ENCODE measurements at regions not wholly inside any gene's neighbourhood (a gene's known extent, or its start where the extent isn't known, plus 50 kb on each side); places are given as distances from the start of the nearest gene placed in this dataset.

DNA sequence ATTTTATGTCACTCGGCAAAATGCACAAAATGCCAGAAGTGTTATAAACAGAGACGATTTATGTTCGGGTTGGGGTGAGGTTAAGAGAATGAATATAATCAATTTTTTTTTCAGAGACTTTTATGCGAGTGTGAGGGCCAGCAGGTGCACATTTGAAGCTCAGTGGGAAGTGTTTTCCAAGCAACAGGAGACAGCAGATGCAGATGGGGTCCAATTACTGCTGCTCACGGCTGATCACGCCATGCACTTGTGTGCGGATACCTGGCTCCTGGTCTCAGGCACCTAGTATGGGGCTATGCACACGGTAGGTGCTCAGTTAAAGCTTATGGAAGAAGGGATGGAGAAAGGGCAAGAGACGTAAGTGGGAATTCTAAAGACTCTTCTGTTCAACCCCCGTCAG, 249.1 kb downstream of the MIAT start:
- Histone ChIP-seq H3K9me3 (ENCODE audit: low read length) (no peaks in the 10 kb centered on the region), H3K9ac (ENCODE audit: low read length) (no peak overlapping the region), H3K27ac (ENCODE audit: low read depth, low read length, poor library complexity, severe bottlenecking) (no peak overlapping the region), H3F3A (ENCODE audit: insufficient read depth, low read length) (no peaks in the 10 kb centered on the region), H4K20me1 (ENCODE audit: insufficient read depth, low read length) (no peaks in the 10 kb centered on the region), H3K4me3 (ENCODE audit: low read depth, low read length, poor library complexity, severe bottlenecking) (no peak overlapping the region), H3K36me3 (ENCODE audit: insufficient read depth, low read length) (no peaks in the 10 kb centered on the region), H3K79me2 (ENCODE audit: insufficient read depth, low read length) (no peaks in the 10 kb centered on the region), H3K4me2 (ENCODE audit: low read length) (no peak overlapping the region), H3K27me3 (ENCODE audit: insufficient read depth, low read length) (no peaks in the 10 kb centered on the region; the same call in none of the 2 replicates), H3K4me1 (ENCODE audit: insufficient read depth, low read length, severe bottlenecking) (peaks cover 4% of the 10 kb centered on the region), H2AFZ (ENCODE audit: low read length) (no peak overlapping the region), H3K9me2 (ENCODE audit: low read depth, low read length) (no peaks in the 10 kb centered on the region)
- TF ChIP-seq EZH2 (IDR thresholded peaks at IDR 0.05; ENCODE audit: borderline replicate concordance, low read length), result no peak
- TF ChIP-seq, protein P1, sequence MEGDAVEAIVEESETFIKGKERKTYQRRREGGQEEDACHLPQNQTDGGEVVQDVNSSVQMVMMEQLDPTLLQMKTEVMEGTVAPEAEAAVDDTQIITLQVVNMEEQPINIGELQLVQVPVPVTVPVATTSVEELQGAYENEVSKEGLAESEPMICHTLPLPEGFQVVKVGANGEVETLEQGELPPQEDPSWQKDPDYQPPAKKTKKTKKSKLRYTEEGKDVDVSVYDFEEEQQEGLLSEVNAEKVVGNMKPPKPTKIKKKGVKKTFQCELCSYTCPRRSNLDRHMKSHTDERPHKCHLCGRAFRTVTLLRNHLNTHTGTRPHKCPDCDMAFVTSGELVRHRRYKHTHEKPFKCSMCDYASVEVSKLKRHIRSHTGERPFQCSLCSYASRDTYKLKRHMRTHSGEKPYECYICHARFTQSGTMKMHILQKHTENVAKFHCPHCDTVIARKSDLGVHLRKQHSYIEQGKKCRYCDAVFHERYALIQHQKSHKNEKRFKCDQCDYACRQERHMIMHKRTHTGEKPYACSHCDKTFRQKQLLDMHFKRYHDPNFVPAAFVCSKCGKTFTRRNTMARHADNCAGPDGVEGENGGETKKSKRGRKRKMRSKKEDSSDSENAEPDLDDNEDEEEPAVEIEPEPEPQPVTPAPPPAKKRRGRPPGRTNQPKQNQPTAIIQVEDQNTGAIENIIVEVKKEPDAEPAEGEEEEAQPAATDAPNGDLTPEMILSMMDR (IDR thresholded peaks at IDR 0.05; ENCODE audit: low read length), result no peak

DNA sequence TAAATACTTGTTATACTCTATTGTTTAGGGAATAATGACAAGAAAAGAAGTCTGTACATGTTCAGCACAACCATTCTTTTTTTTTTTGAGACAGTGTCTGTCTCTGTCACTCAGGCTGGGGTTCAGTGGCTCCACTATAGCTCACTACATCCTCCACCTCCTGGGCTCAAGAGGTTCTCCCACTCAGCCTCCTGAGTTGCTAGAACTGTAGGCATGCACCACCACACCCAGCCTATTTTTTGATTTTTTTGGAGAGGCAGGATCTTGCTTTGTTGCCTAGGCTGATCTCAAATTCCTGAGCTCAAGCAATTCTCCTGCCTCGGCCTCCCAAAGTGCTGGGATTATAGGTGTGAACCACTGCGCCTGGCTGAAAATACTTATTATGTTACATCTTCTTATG, 250.0 kb downstream of the MIAT start:
- H3K9ac ChIP-seq (ENCODE audit: low read length), result no peak overlapping the region
- no peak overlapping the region for H2AFZ ChIP-seq (ENCODE audit: low read length)
- H3K4me3 ChIP-seq (ENCODE audit: low read depth, low read length, poor library complexity, severe bottlenecking), result no peak overlapping the region
- H3K79me2 ChIP-seq (ENCODE audit: insufficient read depth, low read length), result no peaks in the 10 kb centered on the region
- H3K9me3 ChIP-seq (ENCODE audit: low read length), result no peaks in the 10 kb centered on the region
- no peaks in the 10 kb centered on the region for H3K9me2 ChIP-seq (ENCODE audit: low read depth, low read length)
- no peaks in the 10 kb centered on the region for H3K36me3 ChIP-seq (ENCODE audit: insufficient read depth, low read length)
- no peak for TF ChIP-seq EZH2 (IDR thresholded peaks at IDR 0.05; ENCODE audit: borderline replicate concordance, low read length)
- TF ChIP-seq, protein P1 (IDR thresholded peaks at IDR 0.05; ENCODE audit: low read length), result no peak
- peaks cover 4% of the 10 kb centered on the region for H3K4me1 ChIP-seq (ENCODE audit: insufficient read depth, low read length, severe bottlenecking)
- no peaks in the 10 kb centered on the region; the same call in none of the 2 replicates for H3K27me3 ChIP-seq (ENCODE audit: insufficient read depth, low read length)
- no peak overlapping the region for H3K27ac ChIP-seq (ENCODE audit: low read depth, low read length, poor library complexity, severe bottlenecking)
- no peak overlapping the region for H3K4me2 ChIP-seq (ENCODE audit: low read length)
- H3F3A ChIP-seq (ENCODE audit: insufficient read depth, low read length), result no peaks in the 10 kb centered on the region
- H4K20me1 ChIP-seq (ENCODE audit: insufficient read depth, low read length), result no peaks in the 10 kb centered on the region

DNA sequence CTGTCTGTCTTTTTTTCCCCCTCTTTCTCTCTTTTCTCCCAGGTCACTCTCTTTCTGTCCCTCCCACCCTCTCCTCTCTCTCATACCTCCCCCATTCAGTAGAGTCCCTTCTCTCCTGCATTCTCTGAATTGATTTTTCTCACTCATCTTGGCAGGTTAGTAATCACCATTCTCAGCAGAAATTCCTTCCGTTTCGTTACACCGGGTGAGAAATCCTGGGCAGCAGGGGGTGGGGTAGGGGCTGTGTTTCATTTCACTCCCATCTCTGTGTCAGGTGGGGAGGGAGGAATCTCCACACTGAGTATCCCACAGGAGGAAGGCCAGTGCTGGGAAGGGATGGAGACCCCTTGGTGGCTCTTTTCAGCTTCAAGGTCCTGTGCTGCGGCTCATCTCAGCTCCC, 253.5 kb downstream of the MIAT start:
- Histone ChIP-seq H3K27ac (ENCODE audit: low read depth, low read length, poor library complexity, severe bottlenecking) (no peak overlapping the region), H3K27me3 (ENCODE audit: insufficient read depth, low read length) (no peaks in the 10 kb centered on the region; the same call in 1 of the 2 replicates)

More for the DNA sequence above, 253.5 kb downstream of the MIAT start:
- H3F3A ChIP-seq (ENCODE audit: insufficient read depth, low read length), result no peaks in the 10 kb centered on the region
- no peak overlapping the region for H2AFZ ChIP-seq (ENCODE audit: low read length)
- TF ChIP-seq, protein P1 (IDR thresholded peaks at IDR 0.05; ENCODE audit: low read length), result no peak
- no peak for TF ChIP-seq EZH2 (IDR thresholded peaks at IDR 0.05; ENCODE audit: borderline replicate concordance, low read length)
- H3K4me1 ChIP-seq (ENCODE audit: insufficient read depth, low read length, severe bottlenecking), result no peaks in the 10 kb centered on the region
- no peaks in the 10 kb centered on the region for H3K79me2 ChIP-seq (ENCODE audit: insufficient read depth, low read length)
- H3K9me3 ChIP-seq (ENCODE audit: low read length), result no peaks in the 10 kb centered on the region
- no peak overlapping the region for H3K9ac ChIP-seq (ENCODE audit: low read length)
- no peak overlapping the region for H3K4me3 ChIP-seq (ENCODE audit: low read depth, low read length, poor library complexity, severe bottlenecking)
- no peaks in the 10 kb centered on the region for H4K20me1 ChIP-seq (ENCODE audit: insufficient read depth, low read length)
- no peaks in the 10 kb centered on the region for H3K9me2 ChIP-seq (ENCODE audit: low read depth, low read length)
- no peak overlapping the region for H3K4me2 ChIP-seq (ENCODE audit: low read length)
- H3K36me3 ChIP-seq (ENCODE audit: insufficient read depth, low read length), result no peaks in the 10 kb centered on the region

Measured in OCI-LY1 (cell line).